Mammary epithelial cell (primary cell): ENCODE measurements at regions not wholly inside any gene's neighbourhood (a gene's known extent, or its start where the extent isn't known, plus 50 kb on each side); places are given as distances from the start of the nearest gene placed in this dataset.

Experiments
- EZH2 ChIP-seq: IDR thresholded peaks from 2 replicates; pipeline ENCODE4 v1.6.1; 2012; ENCODE audit warnings: low read length, inconsistent platforms, borderline replicate concordance
- TF ChIP-seq, protein P1 (sequence below), 2 donors: IDR thresholded peaks in 1 of 2; conservative IDR thresholded peaks in 1 of 2; 2 replicates each; pipeline ENCODE4 v1.5.1; 2011 to 2012; ENCODE audit warnings: inconsistent platforms in 2 of 2, low read length in 2 of 2, mild to moderate bottlenecking in 2 of 2, control low read depth in 1 of 2, low read depth in 1 of 2; ENCODE audit not compliant: insufficient read depth in 1 of 2; ENCODE audit errors: extremely low read depth in 1 of 2

DNA sequence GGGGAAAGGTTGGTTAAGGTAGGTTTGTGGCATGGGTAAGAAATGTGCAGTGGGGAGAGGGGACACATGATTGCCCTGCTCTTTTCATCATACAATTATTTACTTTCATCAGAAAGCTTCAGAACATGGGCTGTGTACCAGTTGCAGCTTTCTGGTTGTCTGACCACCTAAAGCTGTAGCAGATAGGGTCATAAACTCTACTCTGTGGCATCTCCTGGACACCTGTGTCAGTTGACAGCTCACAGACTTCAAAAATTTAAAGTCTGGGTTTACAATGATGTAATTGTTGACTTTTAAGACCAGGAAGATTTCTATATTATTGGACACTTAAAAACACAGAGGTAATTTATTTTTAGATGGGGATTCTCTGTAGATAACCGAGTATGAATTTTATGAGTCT is 222.7 kb upstream of the PRR16 start:
- TF ChIP-seq, protein P1, sequence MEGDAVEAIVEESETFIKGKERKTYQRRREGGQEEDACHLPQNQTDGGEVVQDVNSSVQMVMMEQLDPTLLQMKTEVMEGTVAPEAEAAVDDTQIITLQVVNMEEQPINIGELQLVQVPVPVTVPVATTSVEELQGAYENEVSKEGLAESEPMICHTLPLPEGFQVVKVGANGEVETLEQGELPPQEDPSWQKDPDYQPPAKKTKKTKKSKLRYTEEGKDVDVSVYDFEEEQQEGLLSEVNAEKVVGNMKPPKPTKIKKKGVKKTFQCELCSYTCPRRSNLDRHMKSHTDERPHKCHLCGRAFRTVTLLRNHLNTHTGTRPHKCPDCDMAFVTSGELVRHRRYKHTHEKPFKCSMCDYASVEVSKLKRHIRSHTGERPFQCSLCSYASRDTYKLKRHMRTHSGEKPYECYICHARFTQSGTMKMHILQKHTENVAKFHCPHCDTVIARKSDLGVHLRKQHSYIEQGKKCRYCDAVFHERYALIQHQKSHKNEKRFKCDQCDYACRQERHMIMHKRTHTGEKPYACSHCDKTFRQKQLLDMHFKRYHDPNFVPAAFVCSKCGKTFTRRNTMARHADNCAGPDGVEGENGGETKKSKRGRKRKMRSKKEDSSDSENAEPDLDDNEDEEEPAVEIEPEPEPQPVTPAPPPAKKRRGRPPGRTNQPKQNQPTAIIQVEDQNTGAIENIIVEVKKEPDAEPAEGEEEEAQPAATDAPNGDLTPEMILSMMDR (conservative IDR thresholded peaks at IDR 0.05 in 1 of 2, IDR thresholded peaks at IDR 0.05 in 1 of 2; ENCODE audit: extremely low read depth in 1 of 2, insufficient read depth in 1 of 2, low read depth in 1 of 2, low read length in 2 of 2), result no peak
- no peak for TF ChIP-seq EZH2
